Heart left ventricle (tissue), 13 donors: ENCODE measurements at regions not wholly inside any gene's neighbourhood (a gene's known extent, or its start where the extent isn't known, plus 50 kb on each side); places are given as distances from the start of the nearest gene placed in this dataset.

ENCODE experiments used
- CTCF ChIP-seq, 12 donors: fragments of 200-600 bp; sonication (generic) in 4 of 12; IDR thresholded peaks; one replicate each; pipeline versions ENCODE4 v1.5.0 to v1.8.0; 2018 to 2022; ENCODE audit warnings: antibody characterized with exemption in 12 of 12, mild to moderate bottlenecking in 5 of 12
- POLR2A ChIP-seq, 2 donors: fragments of 450-650 bp; IDR thresholded peaks; one replicate each; pipeline ENCODE4 v1.6.1; 2017; ENCODE audit warnings: antibody characterized with exemption in 2 of 2, mild to moderate bottlenecking in 2 of 2, moderate library complexity in 2 of 2
- donor health status: ischemic (EF 13 %, LVEDD 7.1; RV severe dilation, severe dysfunction).
- donor health status: DM: no; HTN: yes; CAD: no.
- donor health status: DM: no; HTN: no; CAD: no.
- donor health status: ischemic (EF 25% LVEDD 6.9; RV normal size, moderate dysfunction).
- donor health status: ischemic (EF 25% LVEDD 5.7; RV mildly dilated, moderate dysfunction).
- donor health status: ischemic (EF 35%, LVEDD 5.7; RV mildly dilated, moderate dysfunction).
- donor health status: nonischemic (EF 11% LVEDD 7.7; RV severe dilation, severe dysfunction).
- donor health status: DM: yes; HTN: yes; CAD: no.
- donor health status: PGD.
- donor health status: ischemic (EF 29% LVEDD 5.4; RV normal size, mild dysfunction).
- donor health status: nonischemic (EF 23%, LVEDD 6.1; RV moderate dilation, normal function).

- no peak for TF ChIP-seq CTCF (IDR thresholded peaks at IDR 0.05)
- TF ChIP-seq POLR2A (IDR thresholded peaks at IDR 0.05): no peak
These were observed 1387.5 kb upstream of the EYS start for GRCh38 chr6:67094431-67094946.
